Esophagus muscularis mucosa (tissue), 4 donors: ENCODE measurements at regions not wholly inside any gene's neighbourhood (a gene's known extent, or its start where the extent isn't known, plus 50 kb on each side); places are given as distances from the start of the nearest gene placed in this dataset.

Experiments used
- DNase-seq: peaks from one replicate; pipeline ENCODE4 v3.0.0-alpha.2; 2017; ENCODE audit errors: extremely low spot score
- H3K27ac ChIP-seq, 4 donors: fragments of 200-600 bp; sonication (generic); replicated peaks in 1 of 4; 1 replicate in 3 of 4; 2 replicates in 1 of 4; pipeline ENCODE4 v1.5.1; 2016 to 2019; ENCODE audit warnings: mild to moderate bottlenecking in 1 of 4
- H3K27me3 ChIP-seq, 4 donors: fragments of 200-600 bp; sonication (generic); one replicate each; pipeline versions ENCODE4 v1.5.1 to v1.6.0; 2016 to 2019
- H3K36me3 ChIP-seq, 4 donors: fragments of 200-600 bp; sonication (generic); one replicate each; pipeline ENCODE4 v1.5.1; 2016 to 2019
- H3K4me1 ChIP-seq, 4 donors: fragments of 200-600 bp; sonication (generic); one replicate each; pipeline ENCODE4 v1.5.1; 2016 to 2019
- H3K4me3 ChIP-seq, 4 donors: fragments of 200-600 bp; sonication (generic); 1 replicate in 2 of 4; 2 replicates in 2 of 4; pipeline ENCODE4 v1.5.1; 2016 to 2019; ENCODE audit warnings: mild to moderate bottlenecking in 4 of 4, moderate library complexity in 1 of 4
- H3K9me3 ChIP-seq, 4 donors: fragments of 200-600 bp; sonication (generic); 1 replicate in 3 of 4; 2 replicates in 1 of 4; pipeline ENCODE4 v1.5.1; 2016 to 2019
- CTCF ChIP-seq, 3 experiments: fragments of 200-600 bp in 2 of 3; fragments of 450-650 bp in 1 of 3; sonication (generic) in 2 of 3; IDR thresholded peaks; one replicate each; pipeline ENCODE4 v1.5.1; 2017 to 2019; ENCODE audit warnings: antibody characterized with exemption in 3 of 3, mild to moderate bottlenecking in 2 of 3, moderate library complexity in 1 of 3
- EP300 ChIP-seq: sonication (generic); formaldehyde crosslinking; IDR thresholded peaks from one replicate; pipeline ENCODE4 v1.6.1; 2017; ENCODE audit warnings: antibody characterized with exemption
- POLR2A ChIP-seq: fragments of 450-650 bp; IDR thresholded peaks from one replicate; pipeline ENCODE4 v1.6.1; 2017; ENCODE audit warnings: antibody characterized with exemption, moderate library complexity, mild to moderate bottlenecking, low read depth
- POLR2AphosphoS5 ChIP-seq, 2 donors: sonication (generic); formaldehyde crosslinking; IDR thresholded peaks; one replicate each; pipeline ENCODE4 v1.6.1; 2017; ENCODE audit warnings: antibody characterized with exemption in 2 of 2
- WGBS: methylation state at CpG from one replicate; pipeline ENCODE4 v1.1.5; 2018; 5-methylcytosine and 5-hydroxymethylcytosine counted together
- intact Hi-C: fragments of 100-400 bp; cut with DNase I; formaldehyde crosslinking; loops from one replicate; pipeline ENCODE4 v1.15.1; 2023

GRCh38 chr3:176590722-176591121, 606.6 kb downstream of the TBL1XR1 start:
- Histone ChIP-seq H3K9me3 (no peaks in the 10 kb centered on the region), H3K4me1 (no peaks in the 10 kb centered on the region), H3K27me3 (no peaks in the 10 kb centered on the region), H3K4me3 (no peak overlapping the region), H3K36me3 (no peaks in the 10 kb centered on the region), H3K27ac (no peak overlapping the region)
- intact Hi-C loops: no loop called here
- WGBS: 89% methylated on average over 1 of the region's 1 CpG
- TF ChIP-seq EP300: no peak
- no peak for TF ChIP-seq POLR2AphosphoS5 (IDR thresholded peaks at IDR 0.05)
- no peak for TF ChIP-seq POLR2A
- no peak for TF ChIP-seq CTCF (IDR thresholded peaks at IDR 0.05)
- no peak for DNase-seq

- Histone ChIP-seq H3K4me1 (no peaks in the 10 kb centered on the region), H3K36me3 (no peaks in the 10 kb centered on the region), H3K27ac (no peak overlapping the region), H3K4me3 (no peak overlapping the region), H3K27me3 (no peaks in the 10 kb centered on the region), H3K9me3 (no peaks in the 10 kb centered on the region)
- TF ChIP-seq CTCF (IDR thresholded peaks at IDR 0.05) (no peak), EP300 (no peak)
- 85% methylated on average over 2 of the region's 2 CpGs for WGBS
- DNase-seq: no peak
- intact Hi-C loops: no loop called here
Observed at GRCh38 chr3:176587089-176587488, 610.2 kb downstream of the TBL1XR1 start.

- DNase-seq: no peak
- no peak for TF ChIP-seq CTCF (IDR thresholded peaks at IDR 0.05)
- no peak for TF ChIP-seq POLR2A
- no peak for TF ChIP-seq EP300
- no peak for TF ChIP-seq POLR2AphosphoS5 (IDR thresholded peaks at IDR 0.05)
- Histone ChIP-seq H3K27me3 (no peaks in the 10 kb centered on the region), H3K36me3 (no peaks in the 10 kb centered on the region), H3K4me1 (no peaks in the 10 kb centered on the region), H3K9me3 (no peaks in the 10 kb centered on the region), H3K4me3 (no peak overlapping the region), H3K27ac (no peak overlapping the region)
- intact Hi-C loops: no loop called here
Observed at GRCh38 chr3:176584413-176585176, 612.7 kb downstream of the TBL1XR1 start.

- 78% methylated on average over 1 of the region's 1 CpG for WGBS
- TF ChIP-seq POLR2A (no peak), POLR2AphosphoS5 (IDR thresholded peaks at IDR 0.05) (no peak)
Observed at GRCh38 chr3:176583956-176584355, 613.3 kb downstream of the TBL1XR1 start.

GRCh38 chr3:176581589-176581988, 615.7 kb downstream of the TBL1XR1 start:
- Histone ChIP-seq H3K27me3 (no peaks in the 10 kb centered on the region), H3K9me3 (no peaks in the 10 kb centered on the region), H3K36me3 (no peaks in the 10 kb centered on the region), H3K4me3 (no peak overlapping the region), H3K27ac (no peak overlapping the region), H3K4me1 (no peaks in the 10 kb centered on the region)
- no peak for TF ChIP-seq POLR2A
- TF ChIP-seq CTCF (IDR thresholded peaks at IDR 0.05): no peak
- TF ChIP-seq POLR2AphosphoS5 (IDR thresholded peaks at IDR 0.05): no peak
- TF ChIP-seq EP300: no peak
- 88% methylated on average over 1 of the region's 1 CpG for WGBS
- no peak for DNase-seq
- intact Hi-C loops: no loop called here

More at GRCh38 chr3:176583956-176584355, 613.3 kb downstream of the TBL1XR1 start:
- no peaks in the 10 kb centered on the region for H3K36me3 ChIP-seq
- H3K27ac ChIP-seq: no peak overlapping the region
- intact Hi-C loops: no loop called here
- DNase-seq: no peak
- H3K27me3 ChIP-seq: no peaks in the 10 kb centered on the region
- H3K4me1 ChIP-seq: no peaks in the 10 kb centered on the region
- H3K4me3 ChIP-seq: no peak overlapping the region
- no peaks in the 10 kb centered on the region for H3K9me3 ChIP-seq
